ENCODE measurements at regions not wholly inside any gene's neighbourhood (a gene's known extent, or its start where the extent isn't known, plus 50 kb on each side); places are given as distances from the start of the nearest gene placed in this dataset.

DNA sequence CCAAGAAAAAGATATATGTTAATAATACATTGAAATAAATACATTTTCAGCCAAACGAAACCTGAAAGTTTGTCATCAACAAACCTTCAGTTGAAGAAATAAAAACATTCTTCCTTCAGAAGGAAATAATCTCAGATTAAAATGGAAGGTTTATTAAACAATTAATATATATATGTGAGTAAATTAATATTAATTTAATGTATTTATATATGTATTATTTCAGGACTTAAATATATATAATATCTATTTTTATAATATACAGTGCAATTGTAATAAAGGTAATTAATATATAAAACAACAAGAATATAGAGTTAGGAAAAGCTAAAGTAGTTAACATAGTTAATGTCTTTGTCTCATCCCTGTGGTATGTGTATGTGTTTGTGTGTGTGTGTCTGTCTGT is 102.2 kb upstream of the CDC14C start:
- H4K20me1 ChIP-seq (ENCODE audit: insufficient read depth, poor library complexity, severe bottlenecking): no peaks in the 10 kb centered on the region
- H3K9me3 ChIP-seq (ENCODE audit: low read depth): no peaks in the 10 kb centered on the region
- no peak overlapping the region for H3K27ac ChIP-seq
- WGBS (ENCODE audit: low lambda C conversion rate, missing lambda C conversion rate): 97% methylated on average over 1 of the region's 1 CpG
- no peaks in the 10 kb centered on the region for H3K79me2 ChIP-seq
- no peaks in the 10 kb centered on the region for H3K9me2 ChIP-seq (replicated peaks; ENCODE audit: insufficient read depth)
- H3K4me2 ChIP-seq: no peak overlapping the region
- no peaks in the 10 kb centered on the region for H3K27me3 ChIP-seq
- no peaks in the 10 kb centered on the region for H3K36me3 ChIP-seq (replicated peaks; ENCODE audit: insufficient read depth, low read depth)
- TF ChIP-seq EZH2phosphoT487 (IDR thresholded peaks at IDR 0.05; ENCODE audit: low read depth, severe bottlenecking, unreplicated experiment) (no peak), EZH2 (IDR thresholded peaks at IDR 0.05; ENCODE audit: borderline replicate concordance) (no peak)
- TF ChIP-seq, protein P1, sequence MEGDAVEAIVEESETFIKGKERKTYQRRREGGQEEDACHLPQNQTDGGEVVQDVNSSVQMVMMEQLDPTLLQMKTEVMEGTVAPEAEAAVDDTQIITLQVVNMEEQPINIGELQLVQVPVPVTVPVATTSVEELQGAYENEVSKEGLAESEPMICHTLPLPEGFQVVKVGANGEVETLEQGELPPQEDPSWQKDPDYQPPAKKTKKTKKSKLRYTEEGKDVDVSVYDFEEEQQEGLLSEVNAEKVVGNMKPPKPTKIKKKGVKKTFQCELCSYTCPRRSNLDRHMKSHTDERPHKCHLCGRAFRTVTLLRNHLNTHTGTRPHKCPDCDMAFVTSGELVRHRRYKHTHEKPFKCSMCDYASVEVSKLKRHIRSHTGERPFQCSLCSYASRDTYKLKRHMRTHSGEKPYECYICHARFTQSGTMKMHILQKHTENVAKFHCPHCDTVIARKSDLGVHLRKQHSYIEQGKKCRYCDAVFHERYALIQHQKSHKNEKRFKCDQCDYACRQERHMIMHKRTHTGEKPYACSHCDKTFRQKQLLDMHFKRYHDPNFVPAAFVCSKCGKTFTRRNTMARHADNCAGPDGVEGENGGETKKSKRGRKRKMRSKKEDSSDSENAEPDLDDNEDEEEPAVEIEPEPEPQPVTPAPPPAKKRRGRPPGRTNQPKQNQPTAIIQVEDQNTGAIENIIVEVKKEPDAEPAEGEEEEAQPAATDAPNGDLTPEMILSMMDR (IDR thresholded peaks at IDR 0.05; ENCODE audit: poor library complexity): no peak
- no peaks in the 10 kb centered on the region for H3K4me1 ChIP-seq (ENCODE audit: insufficient read depth)
- no peak overlapping the region for H2AFZ ChIP-seq
- DNase-seq (ENCODE audit: low spot score): no peak
- H3K4me3 ChIP-seq: no peak overlapping the region

DNA sequence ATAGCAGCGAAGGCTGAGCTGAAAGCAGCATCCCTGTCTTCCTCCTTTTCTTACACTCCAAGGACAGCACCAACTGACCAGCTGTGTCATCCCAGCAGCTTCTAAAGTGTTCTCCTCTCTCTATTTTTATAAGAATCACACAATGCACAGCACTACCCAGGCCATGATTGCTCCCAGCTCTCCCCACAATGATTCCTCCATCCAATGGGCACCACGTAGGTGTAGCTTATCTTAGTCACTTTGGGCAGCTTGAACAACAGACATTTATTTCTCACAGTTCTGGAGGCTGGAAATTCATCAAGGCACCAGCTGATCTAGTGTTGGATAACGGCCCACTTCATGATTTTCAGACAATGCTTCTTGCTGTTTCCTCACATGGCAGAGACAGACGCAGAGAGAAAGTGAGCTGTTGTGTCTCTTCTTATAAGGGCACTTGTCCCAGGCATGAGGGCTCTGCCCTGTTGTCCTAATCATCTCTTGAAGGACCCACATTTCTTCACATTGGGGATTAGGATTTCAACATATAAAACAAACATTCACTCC is 92.0 kb upstream of the CDC14C start:
- DNase-seq (ENCODE audit: low spot score): no peak
- no peak overlapping the region for H3K4me2 ChIP-seq
- no peaks in the 10 kb centered on the region for H3K27me3 ChIP-seq
- no peak overlapping the region for H2AFZ ChIP-seq
- no peak overlapping the region for H3K27ac ChIP-seq
- no peaks in the 10 kb centered on the region for H3K9me3 ChIP-seq (ENCODE audit: low read depth)
- 92% methylated on average over 4 of the region's 4 CpGs for WGBS (ENCODE audit: low lambda C conversion rate, missing lambda C conversion rate)
- no peaks in the 10 kb centered on the region for H3K36me3 ChIP-seq (replicated peaks; ENCODE audit: insufficient read depth, low read depth)
- H3K9me2 ChIP-seq (replicated peaks; ENCODE audit: insufficient read depth): no peaks in the 10 kb centered on the region
- no peaks in the 10 kb centered on the region for H4K20me1 ChIP-seq (ENCODE audit: insufficient read depth, poor library complexity, severe bottlenecking)
- TF ChIP-seq EZH2phosphoT487 (IDR thresholded peaks at IDR 0.05; ENCODE audit: low read depth, severe bottlenecking, unreplicated experiment) (no peak), EZH2 (IDR thresholded peaks at IDR 0.05; ENCODE audit: borderline replicate concordance) (no peak)
- TF ChIP-seq, protein P1 (IDR thresholded peaks at IDR 0.05; ENCODE audit: poor library complexity): no peak
- no peaks in the 10 kb centered on the region for H3K79me2 ChIP-seq
- no peak overlapping the region for H3K4me3 ChIP-seq
- no peaks in the 10 kb centered on the region for H3K4me1 ChIP-seq (ENCODE audit: insufficient read depth)

- TF ChIP-seq EZH2 (IDR thresholded peaks at IDR 0.05; ENCODE audit: borderline replicate concordance) (no peak), EZH2phosphoT487 (IDR thresholded peaks at IDR 0.05; ENCODE audit: low read depth, severe bottlenecking, unreplicated experiment) (no peak)
- TF ChIP-seq, protein P1 (IDR thresholded peaks at IDR 0.05; ENCODE audit: poor library complexity): no peak
- H2AFZ ChIP-seq: no peak overlapping the region
- H3K9me2 ChIP-seq (replicated peaks; ENCODE audit: insufficient read depth): no peaks in the 10 kb centered on the region
- no peaks in the 10 kb centered on the region for H4K20me1 ChIP-seq (ENCODE audit: insufficient read depth, poor library complexity, severe bottlenecking)
- no peak for DNase-seq (ENCODE audit: low spot score)
- WGBS (ENCODE audit: low lambda C conversion rate, missing lambda C conversion rate): 85% methylated on average over 1 of the region's 1 CpG
- H3K4me3 ChIP-seq: no peak overlapping the region
- no peaks in the 10 kb centered on the region for H3K79me2 ChIP-seq
- no peaks in the 10 kb centered on the region for H3K36me3 ChIP-seq (replicated peaks; ENCODE audit: insufficient read depth, low read depth)
- no peak overlapping the region for H3K4me2 ChIP-seq
- no peaks in the 10 kb centered on the region for H3K27me3 ChIP-seq
- H3K9me3 ChIP-seq (ENCODE audit: low read depth): no peaks in the 10 kb centered on the region
- H3K4me1 ChIP-seq (ENCODE audit: insufficient read depth): no peaks in the 10 kb centered on the region
- H3K27ac ChIP-seq: no peak overlapping the region
Observed at GRCh38 chr7:48837266-48837665, 87.1 kb upstream of the CDC14C start.

DNA sequence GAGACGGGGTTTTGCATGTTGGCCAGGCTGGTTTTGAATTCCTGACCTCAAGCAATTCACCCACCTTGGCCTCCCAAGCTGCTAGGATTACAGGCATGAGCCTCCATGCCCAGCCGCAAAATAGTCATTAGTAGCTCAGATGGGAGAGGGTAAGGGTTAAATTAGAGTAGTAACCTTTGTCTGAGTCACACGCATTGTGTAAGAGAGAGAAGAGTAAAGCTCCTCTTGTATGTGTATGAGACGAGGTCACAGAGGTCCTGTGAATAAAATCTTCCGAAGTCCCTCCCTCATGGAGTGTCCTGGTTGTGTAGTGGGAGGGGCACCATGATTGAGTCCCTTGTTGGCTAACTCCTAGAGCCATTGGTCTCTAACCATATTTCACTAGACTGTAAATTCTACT is 85.2 kb upstream of the CDC14C start:
- Histone ChIP-seq H3K4me1 (ENCODE audit: insufficient read depth) (no peaks in the 10 kb centered on the region), H3K9me3 (ENCODE audit: low read depth) (no peaks in the 10 kb centered on the region), H3K36me3 (replicated peaks; ENCODE audit: insufficient read depth, low read depth) (no peaks in the 10 kb centered on the region), H3K79me2 (no peaks in the 10 kb centered on the region), H3K4me3 (no peak overlapping the region), H4K20me1 (ENCODE audit: insufficient read depth, poor library complexity, severe bottlenecking) (no peaks in the 10 kb centered on the region), H2AFZ (no peak overlapping the region), H3K9me2 (replicated peaks; ENCODE audit: insufficient read depth) (no peaks in the 10 kb centered on the region), H3K4me2 (no peak overlapping the region), H3K27ac (no peak overlapping the region), H3K27me3 (no peaks in the 10 kb centered on the region)
- no peak for DNase-seq (ENCODE audit: low spot score)
- 71% methylated on average over 5 of the region's 5 CpGs for WGBS (ENCODE audit: low lambda C conversion rate, missing lambda C conversion rate)
- TF ChIP-seq, protein P1 (IDR thresholded peaks at IDR 0.05; ENCODE audit: poor library complexity): no peak
- no peak for TF ChIP-seq EZH2phosphoT487 (IDR thresholded peaks at IDR 0.05; ENCODE audit: low read depth, severe bottlenecking, unreplicated experiment)
- no peak for TF ChIP-seq EZH2 (IDR thresholded peaks at IDR 0.05; ENCODE audit: borderline replicate concordance)
